Endothelial cell of umbilical vein (primary cell): ENCODE measurements at regions not wholly inside any gene's neighbourhood (a gene's known extent, or its start where the extent isn't known, plus 50 kb on each side); places are given as distances from the start of the nearest gene placed in this dataset.

ENCODE experiments used
- BruUV-seq: library from RNA; stranded (reverse); fragments of 400-500 nt; replicated peaks from 2 replicates; lab custom pipeline; 2021; lab: Mats Ljungman, UMichigan
- CTCF ChIA-PET: fragments of 300-600, 350-600 bp; sonication (Branson Sonifier 250); formaldehyde crosslinking; loops from one replicate; lab custom pipeline; 2021; ENCODE audit warnings: antibody characterized with exemption, inconsistent platforms; lab: Charles Lee
- POLR2A ChIA-PET: fragments of 300-600, 350-600 bp; sonication (Branson Sonifier 250); formaldehyde crosslinking; loops from one replicate; lab custom pipeline; 2021; ENCODE audit warnings: antibody characterized with exemption, inconsistent platforms; lab: Charles Lee
- DNase-seq: peaks from one replicate; pipeline ENCODE4 v3.0.0-alpha.2; 2011; ENCODE audit warnings: low read depth, low spot score
- FAIRE-seq: peaks from 2 replicates; lab custom pipeline; 2011; peaks lifted over from hg19 to GRCh38; lab: Jason Lieb, UNC
- H2AFZ ChIP-seq: 2 replicates; pipeline ENCODE4 v1.6.0; 2012; ENCODE audit warnings: low read depth, low read length, control low read depth, inconsistent platforms
- H3K27ac ChIP-seq: 2 replicates; pipeline ENCODE4 v1.5.1; 2011; ENCODE audit warnings: low read depth, mild to moderate bottlenecking, control low read depth, low read length, moderate library complexity; ENCODE audit not compliant: insufficient read depth
- H3K27me3 ChIP-seq, 2 experiments: 2 replicates each; pipeline versions ENCODE4 v1.6.0 to v1.6.1; 2011; ENCODE audit warnings: low read length in 2 of 2, mixed read lengths in 1 of 2; ENCODE audit not compliant: control insufficient read depth in 2 of 2, insufficient read depth in 2 of 2
- H3K36me3 ChIP-seq, 2 experiments: 2 replicates in 1 of 2; 3 replicates in 1 of 2; pipeline ENCODE4 v1.5.1; 2011; ENCODE audit warnings: low read length in 2 of 2, mild to moderate bottlenecking in 1 of 2, moderate library complexity in 1 of 2; ENCODE audit not compliant: control insufficient read depth in 2 of 2, insufficient read depth in 2 of 2; ENCODE audit errors: extremely low read depth in 1 of 2
- H3K4me1 ChIP-seq: 3 replicates; pipeline ENCODE4 v1.5.1; 2011; ENCODE audit warnings: mild to moderate bottlenecking, low read length; ENCODE audit not compliant: control insufficient read depth, insufficient read depth; ENCODE audit errors: extremely low read depth
- H3K4me2 ChIP-seq: 2 replicates; pipeline ENCODE4 v1.6.1; 2011; ENCODE audit warnings: low read length, control low read depth, mixed read lengths; ENCODE audit not compliant: insufficient read depth
- H3K4me3 ChIP-seq, 3 experiments: fragments of 200-600 bp in 1 of 3; sonication (generic), shearing (Covaris generic) in 1 of 3; replicated peaks in 1 of 3; 2 replicates each; pipeline ENCODE4 v1.5.1; 2011 to 2016; ENCODE audit warnings: control low read depth in 3 of 3, low read length in 3 of 3, mild to moderate bottlenecking in 2 of 3, inconsistent platforms in 1 of 3, low read depth in 1 of 3, moderate library complexity in 1 of 3; ENCODE audit not compliant: insufficient read depth in 1 of 3
- H3K79me2 ChIP-seq: 2 replicates; pipeline ENCODE4 v1.6.0; 2012; ENCODE audit warnings: low read length, inconsistent platforms; ENCODE audit not compliant: control insufficient read depth, insufficient read depth
- H3K9ac ChIP-seq: replicated peaks from 2 replicates; pipeline ENCODE3; 2011; ENCODE audit warnings: low read length, control low read depth; ENCODE audit not compliant: insufficient read depth; ENCODE audit errors: extremely low read depth
- H3K9me1 ChIP-seq: replicated peaks from 3 replicates; pipeline ENCODE4 v1.6.0; 2011; ENCODE audit warnings: mild to moderate bottlenecking, low read length; ENCODE audit not compliant: control insufficient read depth, insufficient read depth; ENCODE audit errors: extremely low read depth
- H3K9me3 ChIP-seq: replicated peaks from 2 replicates; pipeline ENCODE4 v1.5.1; 2012; ENCODE audit warnings: low read length, inconsistent platforms; ENCODE audit not compliant: control insufficient read depth, insufficient read depth
- H4K20me1 ChIP-seq: replicated peaks from 2 replicates; pipeline ENCODE3; 2011; ENCODE audit warnings: mild to moderate bottlenecking, low read length; ENCODE audit not compliant: control insufficient read depth, insufficient read depth; ENCODE audit errors: extremely low read depth
- CTCF ChIP-seq, 2 donors: IDR thresholded peaks; 1 replicate in 1 of 2; 2 replicates in 1 of 2; pipeline ENCODE4 v1.5.1; 2011; ENCODE audit warnings: low read length in 2 of 2, mild to moderate bottlenecking in 2 of 2, moderate library complexity in 2 of 2, control low read depth in 1 of 2, inconsistent platforms in 1 of 2, low read depth in 1 of 2; ENCODE audit not compliant: insufficient read depth in 1 of 2; ENCODE audit errors: extremely low read depth in 1 of 2
- EZH2 ChIP-seq: IDR thresholded peaks from 2 replicates; pipeline ENCODE4 v1.6.1; 2012; ENCODE audit warnings: borderline replicate concordance, low read depth, mild to moderate bottlenecking, moderate library complexity, low read length, inconsistent platforms; ENCODE audit not compliant: severe bottlenecking
- FOS ChIP-seq: IDR thresholded peaks from 2 replicates; pipeline ENCODE4 v1.6.1; 2011; ENCODE audit warnings: mild to moderate bottlenecking, low read length, moderate library complexity, borderline replicate concordance; ENCODE audit not compliant: insufficient read depth
- GATA2 ChIP-seq: IDR thresholded peaks from 2 replicates; pipeline ENCODE4 v1.7.0; 2011; ENCODE audit warnings: low read depth, mild to moderate bottlenecking, moderate library complexity, mixed read lengths, low read length; ENCODE audit not compliant: insufficient read length, insufficient read depth
- JUN ChIP-seq: IDR thresholded peaks from 2 replicates; pipeline ENCODE4 v1.6.1; 2011; ENCODE audit warnings: borderline replicate concordance, low read depth; ENCODE audit not compliant: insufficient read length, insufficient read depth
- MAX ChIP-seq: IDR thresholded peaks from 2 replicates; pipeline ENCODE4 v1.6.1; 2011; ENCODE audit not compliant: insufficient read depth, insufficient read length
- MYC ChIP-seq: IDR thresholded peaks from one replicate; pipeline ENCODE4 v1.6.1; 2011; ENCODE audit warnings: mild to moderate bottlenecking, low read depth, low read length
- POLR2A ChIP-seq: IDR thresholded peaks from 2 replicates; pipeline ENCODE4 v1.6.1; 2012; ENCODE audit warnings: low read depth, mild to moderate bottlenecking, control low read depth, low read length
- POLR2AphosphoS5 ChIP-seq: IDR thresholded peaks from 2 replicates; pipeline ENCODE4 v1.6.1; 2012; ENCODE audit warnings: low read depth, mild to moderate bottlenecking, control low read depth, low read length, moderate library complexity; ENCODE audit not compliant: insufficient read depth
- dilution Hi-C: fragments of 300-500 bp; cut with MboI; formaldehyde crosslinking; loops from one replicate; pipeline ENCODE4 v1.15.0; 2019; ENCODE audit warnings: low sequenced_read_pairs; ENCODE audit not compliant: extremely low pct_ligation_motif_present
- intact Hi-C: fragments of 100-400 bp; cut with micrococcal nuclease; formaldehyde crosslinking; loops from one replicate; pipeline ENCODE4 v1.10.0; 2022

GRCh38 chr12:89235189-89235993 lies 116.9 kb downstream of the DUSP6 start:
- Histone ChIP-seq H3K4me3 (no peak overlapping the region), H3K27me3 (no peaks in the 10 kb centered on the region), H3K9me1 (no peaks in the 10 kb centered on the region), H4K20me1 (no peaks in the 10 kb centered on the region), H3K27ac (peak overlapping the region; percentile 39), H2AFZ (peak overlapping the region; percentile 43), H3K4me1 (peaks cover 44% of the 10 kb centered on the region), H3K79me2 (no peaks in the 10 kb centered on the region), H3K36me3 (no peaks in the 10 kb centered on the region), H3K9me3 (no peaks in the 10 kb centered on the region), H3K9ac (no peak overlapping the region), H3K4me2 (peak overlapping the region; percentile 16)
- no TSS peak for BruUV-seq
- FAIRE-seq, result peak; percentile 89
- TF ChIP-seq GATA2, result peak; percentile 97
- no peak for TF ChIP-seq POLR2A
- peak; percentile 40 for TF ChIP-seq POLR2AphosphoS5
- CTCF ChIA-PET, result interaction anchor here (1.0 to 2.8 kb wide), 4 partner anchors 9 to 117 kb away, joined by 3 to 9 read pairs (median 6); partner anchors contain the start of gene DUSP6
- peak; percentile 61 for DNase-seq
- dilution Hi-C loops (no loop called here), intact Hi-C loops (loop anchor here (2.0 to 5.0 kb wide), 3 partner anchors 73 to 227 kb away; no protein-coding TSS in a partner anchor)
- POLR2A ChIA-PET, result interaction anchor here (0.9 to 2.1 kb wide), 3 partner anchors 10 to 117 kb away, joined by 3 to 4 read pairs (median 3); partner anchors contain the start of gene DUSP6

GRCh38 chr12:89234324-89235114 lies 117.8 kb downstream of the DUSP6 start:
- Histone ChIP-seq H3K9ac (no peak overlapping the region), H3K9me1 (no peaks in the 10 kb centered on the region), H3K27ac (no peak overlapping the region), H3K4me2 (no peak overlapping the region), H3K27me3 (no peaks in the 10 kb centered on the region), H3K36me3 (no peaks in the 10 kb centered on the region), H3K4me1 (peaks cover 47% of the 10 kb centered on the region), H2AFZ (no peak overlapping the region), H3K79me2 (no peaks in the 10 kb centered on the region), H4K20me1 (no peaks in the 10 kb centered on the region), H3K9me3 (no peaks in the 10 kb centered on the region), H3K4me3 (no peak overlapping the region)
- ChIA-PET POLR2A (interaction anchor here (0.9 to 1.3 kb wide), 2 partner anchors 112 to 118 kb away, joined by 3 read pairs; partner anchors contain the start of gene DUSP6), CTCF (interaction anchor here (1.2 to 2.8 kb wide), 4 partner anchors 9 to 112 kb away, joined by 3 to 9 read pairs (median 6); no protein-coding TSS in a partner anchor)
- dilution Hi-C loops (no loop called here), intact Hi-C loops (loop anchor here (2.0 to 5.0 kb wide), 3 partner anchors 72 to 228 kb away; no protein-coding TSS in a partner anchor)
- no peak for TF ChIP-seq EZH2
- no peak for TF ChIP-seq JUN
- TF ChIP-seq CTCF (IDR thresholded peaks at IDR 0.05; ENCODE audit: extremely low read depth in 1 of 2, insufficient read depth in 1 of 2, low read depth in 1 of 2, low read length in 2 of 2), result no peak
- TF ChIP-seq FOS, result no peak
- no peak for TF ChIP-seq GATA2
- TF ChIP-seq MAX, result no peak
- TF ChIP-seq MYC, result no peak
- no peak for TF ChIP-seq POLR2AphosphoS5
- TF ChIP-seq POLR2A, result no peak
- no peak for FAIRE-seq
- no TSS peak for BruUV-seq
- DNase-seq, result no peak
